ENCODE measurements at regions not wholly inside any gene's neighbourhood (a gene's known extent, or its start where the extent isn't known, plus 50 kb on each side); places are given as distances from the start of the nearest gene placed in this dataset.

- intact Hi-C loops (cut with DNase I): no loop called here
- Histone ChIP-seq H3K9me3 (no peaks in the 10 kb centered on the region), H3K4me1 (no peaks in the 10 kb centered on the region), H3K27me3 (no peaks in the 10 kb centered on the region), H3K27ac (no peak overlapping the region), H3K36me3 (no peaks in the 10 kb centered on the region), H3K4me3 (no peak overlapping the region)
- DNase-seq (ENCODE audit: low spot score in 2 of 2): no peak
- TF ChIP-seq CTCF (IDR thresholded peaks at IDR 0.05): no peak
Observed at GRCh38 chr6:166245148-166245547, 63.0 kb downstream of the PRR18 start.

GRCh38 chr6:166244353-166245045, 63.7 kb downstream of the PRR18 start:
- intact Hi-C loops (cut with DNase I): no loop called here
- Histone ChIP-seq H3K36me3 (no peaks in the 10 kb centered on the region), H3K4me1 (no peaks in the 10 kb centered on the region), H3K27me3 (no peaks in the 10 kb centered on the region), H3K27ac (no peak overlapping the region), H3K9me3 (no peaks in the 10 kb centered on the region), H3K4me3 (no peak overlapping the region)
- DNase-seq (ENCODE audit: low spot score in 2 of 2): no peak
- TF ChIP-seq CTCF (IDR thresholded peaks at IDR 0.05): no peak

- no peaks in the 10 kb centered on the region for H3K27me3 ChIP-seq
- no peaks in the 10 kb centered on the region for H3K4me1 ChIP-seq
- H3K9me3 ChIP-seq: no peaks in the 10 kb centered on the region
- no peak for TF ChIP-seq CTCF (IDR thresholded peaks at IDR 0.05)
- no peak overlapping the region for H3K4me3 ChIP-seq
- no peak overlapping the region for H3K27ac ChIP-seq
- H3K36me3 ChIP-seq: no peaks in the 10 kb centered on the region
- no peak for DNase-seq (ENCODE audit: low spot score in 2 of 2)
- intact Hi-C loops (cut with DNase I): no loop called here
Observed at GRCh38 chr6:166242888-166243287, 65.3 kb downstream of the PRR18 start.

- TF ChIP-seq CTCF (IDR thresholded peaks at IDR 0.05): no peak
- H3K27me3 ChIP-seq: no peaks in the 10 kb centered on the region
- no peak overlapping the region for H3K27ac ChIP-seq
- H3K36me3 ChIP-seq: no peaks in the 10 kb centered on the region
- no peak overlapping the region for H3K4me3 ChIP-seq
- intact Hi-C loops (cut with DNase I): no loop called here
- H3K4me1 ChIP-seq: no peaks in the 10 kb centered on the region
- no peak for DNase-seq (ENCODE audit: low spot score in 2 of 2)
- H3K9me3 ChIP-seq: no peaks in the 10 kb centered on the region
Observed at GRCh38 chr6:166241974-166242373, 66.2 kb downstream of the PRR18 start.

GRCh38 chr6:166240889-166241288, 67.3 kb downstream of the PRR18 start:
- intact Hi-C loops (cut with DNase I): no loop called here

More at GRCh38 chr6:166240889-166241288, 67.3 kb downstream of the PRR18 start:
- DNase-seq (ENCODE audit: low spot score in 2 of 2): no peak
- TF ChIP-seq CTCF (IDR thresholded peaks at IDR 0.05): no peak
- no peak overlapping the region for H3K27ac ChIP-seq
- H3K9me3 ChIP-seq: no peaks in the 10 kb centered on the region
- no peak overlapping the region for H3K4me3 ChIP-seq
- no peaks in the 10 kb centered on the region for H3K27me3 ChIP-seq
- H3K36me3 ChIP-seq: no peaks in the 10 kb centered on the region
- no peaks in the 10 kb centered on the region for H3K4me1 ChIP-seq

All from ascending aorta (tissue), 2 donors.